ENCODE measurements at regions not wholly inside any gene's neighbourhood (a gene's known extent, or its start where the extent isn't known, plus 50 kb on each side); places are given as distances from the start of the nearest gene placed in this dataset.
"Not testable (repeated sequence)": the region's sequence is repeated elsewhere in the genome, so short reads cannot be mapped to it uniquely, and the experiment has no call there.

- DNase-seq, result no peak
These were observed 465.5 kb downstream of the PDZRN4 start for GRCh38 chr12:41653386-41654326.

GRCh38 chr12:41652981-41653380, 464.9 kb downstream of the PDZRN4 start:
- DNase-seq, result no peak

- no peak for DNase-seq
These were observed 457.5 kb downstream of the PDZRN4 start for GRCh38 chr12:41645624-41646023.

GRCh38 chr12:41642808-41643207, 454.7 kb downstream of the PDZRN4 start:
- not testable (repeated sequence) for DNase-seq

GRCh38 chr12:41636653-41637052, 448.5 kb downstream of the PDZRN4 start:
- DNase-seq, result no peak

- no peak for DNase-seq
These were observed 447.7 kb downstream of the PDZRN4 start for GRCh38 chr12:41635626-41636364.

GRCh38 chr12:41634091-41634490, 446.0 kb downstream of the PDZRN4 start:
- DNase-seq, result no peak

- no peak for DNase-seq
These were observed 441.5 kb downstream of the PDZRN4 start for GRCh38 chr12:41629611-41630010.

- no peak for DNase-seq
These were observed 439.4 kb downstream of the PDZRN4 start for GRCh38 chr12:41627476-41627875.

GRCh38 chr12:41624571-41624970, 436.5 kb downstream of the PDZRN4 start:
- no peak for DNase-seq

Measured in fibroblast of skin of abdomen (primary cell).